Progenitor cell of endocrine pancreas (in vitro differentiated cells): ENCODE measurements at regions not wholly inside any gene's neighbourhood (a gene's known extent, or its start where the extent isn't known, plus 50 kb on each side); places are given as distances from the start of the nearest gene placed in this dataset.
"Not testable (repeated sequence)": the region's sequence is repeated elsewhere in the genome, so short reads cannot be mapped to it uniquely, and the experiment has no call there.

Experiments
- DNase-seq: peaks from one replicate; pipeline ENCODE4 v3.0.0; 2021; ENCODE audit warnings: low spot score; ENCODE audit not compliant: unreplicated experiment
- H3K27ac Mint-ChIP-seq: 2 replicates; pipeline ENCODE4 v1.8.0; 2021; ENCODE audit warnings: mild to moderate bottlenecking, moderate library complexity, mixed read lengths
- H3K27me3 Mint-ChIP-seq: 2 replicates; pipeline ENCODE4 v1.8.0; 2021; ENCODE audit warnings: mixed read lengths
- H3K36me3 Mint-ChIP-seq: 2 replicates; pipeline ENCODE4 v1.8.0; 2022; ENCODE audit warnings: mixed read lengths; ENCODE audit not compliant: insufficient read depth
- H3K4me1 Mint-ChIP-seq: 2 replicates; pipeline ENCODE4 v1.8.0; 2021; ENCODE audit warnings: low read depth, mixed read lengths
- H3K4me3 Mint-ChIP-seq: 2 replicates; pipeline ENCODE4 v1.8.0; 2021; ENCODE audit warnings: low read depth, mild to moderate bottlenecking, moderate library complexity, mixed read lengths
- H3K9me3 Mint-ChIP-seq: 2 replicates; pipeline ENCODE4 v1.8.0; 2021; ENCODE audit warnings: low read depth, mixed read lengths
- CTCF ChIP-seq: fragments of 200-600 bp; sonication (generic); IDR thresholded peaks from one replicate; pipeline ENCODE4 v1.5.0; 2021; ENCODE audit warnings: antibody characterized with exemption, mild to moderate bottlenecking; ENCODE audit not compliant: unreplicated experiment

GRCh38 chr6:76565932-76566331 lies 493.5 kb upstream of the IMPG1 start:
- DNase-seq: no peak
- H3K4me1 Mint-ChIP-seq: no peaks in the 10 kb centered on the region
- peaks cover 13% of the 10 kb centered on the region for H3K9me3 Mint-ChIP-seq
- TF ChIP-seq CTCF: no peak
- no peak overlapping the region for H3K4me3 Mint-ChIP-seq
- no peaks in the 10 kb centered on the region for H3K36me3 Mint-ChIP-seq
- H3K27ac Mint-ChIP-seq: no peak overlapping the region
- no peaks in the 10 kb centered on the region for H3K27me3 Mint-ChIP-seq

- H3K27me3 Mint-ChIP-seq, H3K4me3 Mint-ChIP-seq, H3K9me3 Mint-ChIP-seq, H3K27ac Mint-ChIP-seq, H3K36me3 Mint-ChIP-seq, DNase-seq: not testable (repeated sequence)
- peaks cover 13% of the 10 kb centered on the region for H3K4me1 Mint-ChIP-seq
Observed at GRCh38 chr6:76562371-76562770, 489.9 kb upstream of the IMPG1 start.

- H3K27ac Mint-ChIP-seq, H3K9me3 Mint-ChIP-seq, DNase-seq, H3K4me3 Mint-ChIP-seq, H3K27me3 Mint-ChIP-seq, H3K36me3 Mint-ChIP-seq: not testable (repeated sequence)
- peaks cover 13% of the 10 kb centered on the region for H3K4me1 Mint-ChIP-seq
Observed at GRCh38 chr6:76560851-76561755, 488.6 kb upstream of the IMPG1 start.

- H3K27ac Mint-ChIP-seq: no peak overlapping the region
- no peaks in the 10 kb centered on the region for H3K36me3 Mint-ChIP-seq
Observed at GRCh38 chr6:76553256-76553655, 480.8 kb upstream of the IMPG1 start.

GRCh38 chr6:76552268-76552667 lies 479.8 kb upstream of the IMPG1 start:
- no peak overlapping the region for H3K4me3 Mint-ChIP-seq

More at GRCh38 chr6:76553256-76553655, 480.8 kb upstream of the IMPG1 start:
- no peak for DNase-seq
- H3K9me3 Mint-ChIP-seq: no peaks in the 10 kb centered on the region
- no peak overlapping the region for H3K4me3 Mint-ChIP-seq
- no peaks in the 10 kb centered on the region for H3K27me3 Mint-ChIP-seq
- TF ChIP-seq CTCF: no peak
- peaks cover 7% of the 10 kb centered on the region for H3K4me1 Mint-ChIP-seq

GRCh38 chr6:76533661-76534060 lies 461.2 kb upstream of the IMPG1 start:
- no peak for TF ChIP-seq CTCF
- Mint-ChIP-seq H3K4me3 (no peak overlapping the region), H3K27ac (no peak overlapping the region), H3K27me3 (no peaks in the 10 kb centered on the region), H3K36me3 (no peaks in the 10 kb centered on the region), H3K9me3 (peaks cover 17% of the 10 kb centered on the region), H3K4me1 (no peaks in the 10 kb centered on the region)
- DNase-seq: no peak

More at GRCh38 chr6:76552268-76552667, 479.8 kb upstream of the IMPG1 start:
- TF ChIP-seq CTCF: no peak
- Mint-ChIP-seq H3K36me3 (no peaks in the 10 kb centered on the region), H3K27ac (no peak overlapping the region), H3K9me3 (peaks cover 4% of the 10 kb centered on the region), H3K4me1 (no peaks in the 10 kb centered on the region), H3K27me3 (no peaks in the 10 kb centered on the region)
- no peak for DNase-seq
